Lower lobe of right lung (tissue), 2 donors: ENCODE measurements at regions not wholly inside any gene's neighbourhood (a gene's known extent, or its start where the extent isn't known, plus 50 kb on each side); places are given as distances from the start of the nearest gene placed in this dataset.
A peak's percentile ranks its signal among the peaks of the same experiment; 100 is the strongest.

Experiments
- ATAC-seq, 2 donors: fragments of 200-7000 bp; cut with Tn5 transposase; one replicate each; pipeline ENCODE4 v1.9.1; 2020 to 2022; ENCODE audit warnings: mild to moderate bottlenecking in 2 of 2, moderate library complexity in 2 of 2
- DNase-seq: peaks from one replicate; pipeline ENCODE4 v3.0.0-alpha.2; 2020
- H3K27ac ChIP-seq: fragments of 200-600 bp; one replicate; pipeline ENCODE4 v1.8.0; 2022
- H3K27me3 ChIP-seq: fragments of 200-600 bp; one replicate; pipeline ENCODE4 v1.8.0; 2022; ENCODE audit warnings: low read depth
- H3K36me3 ChIP-seq: fragments of 200-600 bp; one replicate; pipeline ENCODE4 v1.8.0; 2022; ENCODE audit warnings: mild to moderate bottlenecking
- H3K4me1 ChIP-seq: fragments of 200-600 bp; one replicate; pipeline ENCODE4 v1.8.0; 2022
- H3K4me3 ChIP-seq: fragments of 200-600 bp; one replicate; pipeline ENCODE4 v1.8.0; 2022; ENCODE audit warnings: mild to moderate bottlenecking
- H3K9me3 ChIP-seq: fragments of 200-600 bp; one replicate; pipeline ENCODE4 v1.8.0; 2022
- CTCF ChIP-seq: fragments of 200-600 bp; IDR thresholded peaks from one replicate; pipeline ENCODE4 v1.8.0; 2022; ENCODE audit warnings: antibody characterized with exemption, mild to moderate bottlenecking
- intact Hi-C: fragments of 100-400 bp; cut with DNase I; formaldehyde crosslinking; loops from one replicate; pipeline ENCODE4 v1.11.0; 2022
- donor health status: DM: no; HTN: yes; CAD: no; lungs with severe emphysema.

GRCh38 chr1:201751872-201752271 is 77.1 kb upstream of the IPO9 start:
- ATAC-seq (no peak), DNase-seq (no peak)
- intact Hi-C loops: no loop called here
- Histone ChIP-seq H3K9me3 (no peaks in the 10 kb centered on the region), H3K4me1 (peaks cover 54% of the 10 kb centered on the region), H3K4me3 (no peak overlapping the region), H3K27me3 (no peaks in the 10 kb centered on the region), H3K36me3 (no peaks in the 10 kb centered on the region), H3K27ac (no peak overlapping the region)
- no peak for TF ChIP-seq CTCF

GRCh38 chr1:201752333-201752732 is 76.6 kb upstream of the IPO9 start:
- DNase-seq (no peak), ATAC-seq (peak; percentile 37 to 45)
- TF ChIP-seq CTCF: no peak
- no peaks in the 10 kb centered on the region for H3K36me3 ChIP-seq
- H3K9me3 ChIP-seq: no peaks in the 10 kb centered on the region
- intact Hi-C loops: no loop called here
- no peak overlapping the region for H3K27ac ChIP-seq
- H3K4me1 ChIP-seq: peaks cover 57% of the 10 kb centered on the region
- no peak overlapping the region for H3K4me3 ChIP-seq
- no peaks in the 10 kb centered on the region for H3K27me3 ChIP-seq

- H3K27me3 ChIP-seq: no peaks in the 10 kb centered on the region
- no peak for TF ChIP-seq CTCF
- DNase-seq: no peak
- no peak overlapping the region for H3K4me3 ChIP-seq
- intact Hi-C loops: no loop called here
- ATAC-seq: peak in 1 of 2 donors; percentile 11
- peaks cover 66% of the 10 kb centered on the region for H3K4me1 ChIP-seq
- H3K27ac ChIP-seq: no peak overlapping the region
- no peaks in the 10 kb centered on the region for H3K36me3 ChIP-seq
- no peaks in the 10 kb centered on the region for H3K9me3 ChIP-seq
These were observed 75.5 kb upstream of the IPO9 start for GRCh38 chr1:201753492-201753891.

- Histone ChIP-seq H3K27me3 (no peaks in the 10 kb centered on the region), H3K4me3 (no peak overlapping the region), H3K4me1 (peaks cover 64% of the 10 kb centered on the region), H3K9me3 (no peaks in the 10 kb centered on the region), H3K36me3 (no peaks in the 10 kb centered on the region), H3K27ac (no peak overlapping the region)
- DNase-seq (no peak), ATAC-seq (no peak)
- TF ChIP-seq CTCF: no peak
- intact Hi-C loops: no loop called here
These were observed 74.6 kb upstream of the IPO9 start for GRCh38 chr1:201754353-201754752.

- H3K36me3 ChIP-seq: no peaks in the 10 kb centered on the region
- H3K27me3 ChIP-seq: no peaks in the 10 kb centered on the region
- TF ChIP-seq CTCF: no peak
- no peak overlapping the region for H3K27ac ChIP-seq
- ATAC-seq: no peak
- H3K9me3 ChIP-seq: no peaks in the 10 kb centered on the region
- no peak for DNase-seq
- intact Hi-C loops: no loop called here
- peaks cover 60% of the 10 kb centered on the region for H3K4me1 ChIP-seq
- H3K4me3 ChIP-seq: no peak overlapping the region
These were observed 73.8 kb upstream of the IPO9 start for GRCh38 chr1:201755200-201755599.

- no peaks in the 10 kb centered on the region for H3K27me3 ChIP-seq
- H3K36me3 ChIP-seq: no peaks in the 10 kb centered on the region
- TF ChIP-seq CTCF: no peak
- no peak for ATAC-seq
- H3K4me1 ChIP-seq: peaks cover 48% of the 10 kb centered on the region
- DNase-seq: no peak
- H3K9me3 ChIP-seq: no peaks in the 10 kb centered on the region
- H3K4me3 ChIP-seq: no peak overlapping the region
- no peak overlapping the region for H3K27ac ChIP-seq
- intact Hi-C loops: no loop called here
These were observed 72.6 kb upstream of the IPO9 start for GRCh38 chr1:201756406-201756805.
